ENCODE measurements at regions not wholly inside any gene's neighbourhood (a gene's known extent, or its start where the extent isn't known, plus 50 kb on each side); places are given as distances from the start of the nearest gene placed in this dataset.

GRCh38 chr6:119887666-119888065 is 538.1 kb upstream of the MAN1A1 start:
- in situ Hi-C loops (cut with MboI; ENCODE audit: low pct_unique_long_range_greater_than_20kb, low sequenced_read_pairs, unreplicated experiment) = no loop called here
- no peak for TF ChIP-seq CTCF (IDR thresholded peaks at IDR 0.05; ENCODE audit: extremely low read depth, insufficient read depth, missing control alignments)
- DNase-seq (ENCODE audit: low spot score) = no peak

- DNase-seq (ENCODE audit: low spot score) = no peak
- in situ Hi-C loops (cut with MboI; ENCODE audit: low pct_unique_long_range_greater_than_20kb, low sequenced_read_pairs, unreplicated experiment) = no loop called here
- no peak for TF ChIP-seq CTCF (IDR thresholded peaks at IDR 0.05; ENCODE audit: extremely low read depth, insufficient read depth, missing control alignments)
Observed at GRCh38 chr6:119881416-119881815, 531.9 kb upstream of the MAN1A1 start.

- in situ Hi-C loops (cut with MboI; ENCODE audit: low pct_unique_long_range_greater_than_20kb, low sequenced_read_pairs, unreplicated experiment) = no loop called here
- no peak for DNase-seq (ENCODE audit: low spot score)
- no peak for TF ChIP-seq CTCF (IDR thresholded peaks at IDR 0.05; ENCODE audit: extremely low read depth, insufficient read depth, missing control alignments)
Observed at GRCh38 chr6:119880840-119881239, 531.3 kb upstream of the MAN1A1 start.

GRCh38 chr6:119879731-119880130 is 530.2 kb upstream of the MAN1A1 start:
- in situ Hi-C loops (cut with MboI; ENCODE audit: low pct_unique_long_range_greater_than_20kb, low sequenced_read_pairs, unreplicated experiment) = no loop called here
- no peak for DNase-seq (ENCODE audit: low spot score)

GRCh38 chr6:119874381-119874780 is 524.8 kb upstream of the MAN1A1 start:
- no peak for TF ChIP-seq CTCF (IDR thresholded peaks at IDR 0.05; ENCODE audit: extremely low read depth, insufficient read depth, missing control alignments)
- in situ Hi-C loops (cut with MboI; ENCODE audit: low pct_unique_long_range_greater_than_20kb, low sequenced_read_pairs, unreplicated experiment) = no loop called here
- no peak for DNase-seq (ENCODE audit: low spot score)

More at GRCh38 chr6:119879731-119880130, 530.2 kb upstream of the MAN1A1 start:
- TF ChIP-seq CTCF (IDR thresholded peaks at IDR 0.05; ENCODE audit: extremely low read depth, insufficient read depth, missing control alignments) = no peak

GRCh38 chr6:119873107-119873506 is 523.5 kb upstream of the MAN1A1 start:
- DNase-seq (ENCODE audit: low spot score) = no peak
- in situ Hi-C loops (cut with MboI; ENCODE audit: low pct_unique_long_range_greater_than_20kb, low sequenced_read_pairs, unreplicated experiment) = no loop called here
- no peak for TF ChIP-seq CTCF (IDR thresholded peaks at IDR 0.05; ENCODE audit: extremely low read depth, insufficient read depth, missing control alignments)

GRCh38 chr6:119871520-119871919 is 522.0 kb upstream of the MAN1A1 start:
- no peak for TF ChIP-seq CTCF (IDR thresholded peaks at IDR 0.05; ENCODE audit: extremely low read depth, insufficient read depth, missing control alignments)
- DNase-seq (ENCODE audit: low spot score) = no peak
- in situ Hi-C loops (cut with MboI; ENCODE audit: low pct_unique_long_range_greater_than_20kb, low sequenced_read_pairs, unreplicated experiment) = no loop called here

Measured in GM13977 (cell line).